Left lobe of liver (tissue), 2 donors: ENCODE measurements at regions not wholly inside any gene's neighbourhood (a gene's known extent, or its start where the extent isn't known, plus 50 kb on each side); places are given as distances from the start of the nearest gene placed in this dataset.

ENCODE experiments used
- ATAC-seq: fragments of 200-7000 bp; cut with Tn5 transposase; one replicate; pipeline ENCODE4 v1.9.1; 2020; ENCODE audit warnings: mild to moderate bottlenecking, moderate library complexity
- DNase-seq: peaks from one replicate; pipeline ENCODE4 v3.0.0-alpha.2; 2020; ENCODE audit warnings: low spot score
- donor health status: DM: no; HTN: no; CAD: no; lungs with moderate emphysema.
- donor health status: DM: no; HTN: yes; CAD: no.

GRCh38 chr2:149972066-149972465, 384.5 kb upstream of the MMADHC start:
- ATAC-seq = no peak
- DNase-seq = no peak

- ATAC-seq (no peak), DNase-seq (no peak)
Measured at GRCh38 chr2:149954981-149955600, 367.5 kb upstream of the MMADHC start.

DNA sequence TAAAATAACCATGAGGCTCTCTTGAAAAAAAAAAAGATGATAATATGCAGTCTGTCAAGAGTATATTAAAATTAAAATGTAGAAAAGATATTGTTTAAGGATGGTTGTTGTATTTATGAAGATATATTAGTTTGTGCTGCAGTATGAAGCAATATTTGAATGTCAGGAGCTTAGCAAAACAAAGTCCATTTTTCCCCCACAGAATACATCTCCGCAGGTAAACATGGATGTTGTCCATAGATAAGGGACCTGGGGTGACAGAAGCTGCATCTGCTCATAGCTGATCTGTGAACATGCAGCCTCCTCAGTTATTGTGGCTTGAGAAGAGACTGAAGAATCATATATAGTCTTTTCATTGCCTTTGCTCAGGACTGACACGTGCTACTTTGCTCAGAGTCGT, 366.1 kb upstream of the MMADHC start:
- DNase-seq (no peak), ATAC-seq (peak; percentile 94)

- no peak for DNase-seq
- ATAC-seq = no peak
Measured at GRCh38 chr2:149931486-149931885, 343.9 kb upstream of the MMADHC start.

DNA sequence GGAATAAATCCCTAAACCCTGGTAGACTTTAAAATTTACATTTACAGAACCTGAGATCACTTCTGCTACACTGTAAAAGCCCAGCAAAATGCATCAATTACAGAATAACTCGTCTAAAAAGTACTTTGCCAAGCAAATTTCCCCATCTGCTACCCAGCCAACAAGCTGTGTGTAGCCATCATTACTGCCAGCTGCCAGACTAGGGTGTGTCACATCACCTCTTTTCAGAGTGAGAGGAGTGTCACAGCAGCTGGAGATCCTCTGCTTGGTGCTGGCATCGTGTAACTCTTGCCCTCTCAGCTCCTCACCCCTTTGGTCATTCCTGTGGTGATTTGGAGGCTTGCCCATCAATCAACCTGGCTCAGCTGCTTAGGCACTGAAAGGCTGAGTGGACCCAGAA, 340.4 kb upstream of the MMADHC start:
- no peak for DNase-seq
- no peak for ATAC-seq

DNA sequence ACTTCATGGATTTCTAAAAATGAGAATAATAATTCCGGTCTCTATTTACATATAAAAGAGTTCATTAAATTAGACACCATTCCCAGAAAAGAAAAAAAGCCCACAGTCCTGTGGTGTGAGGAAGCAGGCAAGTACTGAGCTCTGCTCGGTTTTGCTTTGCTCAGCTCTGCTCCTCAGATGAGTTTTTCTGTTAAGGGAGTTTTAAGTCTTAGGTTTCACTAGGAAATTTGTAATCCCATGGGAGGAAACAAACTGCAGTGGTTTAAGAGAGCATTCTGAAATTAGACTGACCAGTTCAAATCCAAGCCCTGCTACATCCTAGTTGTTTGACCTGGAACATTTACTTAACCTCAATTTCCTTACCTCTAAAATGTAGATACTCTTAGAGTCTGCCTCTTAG, 338.6 kb upstream of the MMADHC start:
- no peak for ATAC-seq
- DNase-seq = no peak

GRCh38 chr2:149924549-149925213, 337.1 kb upstream of the MMADHC start:
- DNase-seq (no peak), ATAC-seq (no peak)

- no peak for DNase-seq
- ATAC-seq = no peak
Measured at GRCh38 chr2:149924028-149924427, 336.5 kb upstream of the MMADHC start.

DNA sequence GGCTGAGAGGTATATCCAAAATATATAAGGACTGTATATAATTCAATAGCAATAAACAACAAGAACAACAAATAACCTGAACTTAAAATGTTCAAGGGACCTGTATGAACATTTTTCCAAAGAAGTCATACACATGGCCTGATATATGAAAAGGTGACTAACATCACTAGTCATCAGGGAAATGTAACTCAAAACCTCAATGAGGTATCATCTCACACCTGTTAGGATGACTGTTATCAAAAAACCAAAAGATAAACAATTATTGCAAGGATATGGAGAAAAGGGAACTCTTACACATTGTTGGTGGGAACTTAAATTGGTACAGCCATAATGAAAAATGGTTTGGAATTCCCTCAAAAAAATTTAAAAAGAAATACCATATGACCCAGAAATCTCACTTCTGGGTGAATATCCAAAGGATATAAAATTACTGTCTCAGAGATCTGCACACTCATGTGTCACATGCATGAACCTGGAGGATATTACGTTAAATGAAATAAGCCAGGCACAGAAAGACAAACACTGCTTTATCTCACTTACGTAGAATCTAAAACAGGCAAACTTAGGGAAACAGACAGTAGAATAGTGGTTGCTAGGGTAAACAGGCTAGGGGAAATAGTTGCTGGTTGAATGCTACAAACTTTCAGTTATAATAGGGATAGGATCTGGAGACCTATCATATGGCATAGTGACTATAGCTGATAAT, 334.5 kb upstream of the MMADHC start:
- ATAC-seq (no peak), DNase-seq (no peak)

GRCh38 chr2:149920389-149920788, 332.8 kb upstream of the MMADHC start:
- ATAC-seq = no peak

DNA sequence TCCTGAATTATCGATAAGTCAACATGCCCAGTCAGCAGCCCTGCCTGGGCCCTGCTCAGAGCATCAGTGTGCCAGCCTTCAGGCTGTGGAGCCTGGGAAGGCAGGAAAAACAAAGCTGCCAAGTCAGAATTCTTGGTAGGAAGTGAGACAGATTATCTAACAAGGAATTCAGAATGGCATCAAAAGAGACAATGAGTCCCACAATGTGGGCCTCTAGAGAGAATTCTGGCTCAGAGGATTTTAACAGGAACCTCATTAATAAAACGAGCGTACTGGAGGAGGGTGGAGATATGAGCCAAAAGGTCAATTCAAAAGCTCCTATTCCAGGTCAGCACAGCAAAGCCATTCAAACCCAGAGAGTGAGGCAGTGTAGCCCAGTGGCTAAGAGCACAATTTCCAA, 327.6 kb upstream of the MMADHC start:
- ATAC-seq (peak; percentile 40), DNase-seq (no peak)

More at GRCh38 chr2:149920389-149920788, 332.8 kb upstream of the MMADHC start:
- no peak for DNase-seq

- DNase-seq = no peak
- peak; percentile 60 for ATAC-seq
Measured at GRCh38 chr2:149908726-149909683, 321.4 kb upstream of the MMADHC start.

DNA sequence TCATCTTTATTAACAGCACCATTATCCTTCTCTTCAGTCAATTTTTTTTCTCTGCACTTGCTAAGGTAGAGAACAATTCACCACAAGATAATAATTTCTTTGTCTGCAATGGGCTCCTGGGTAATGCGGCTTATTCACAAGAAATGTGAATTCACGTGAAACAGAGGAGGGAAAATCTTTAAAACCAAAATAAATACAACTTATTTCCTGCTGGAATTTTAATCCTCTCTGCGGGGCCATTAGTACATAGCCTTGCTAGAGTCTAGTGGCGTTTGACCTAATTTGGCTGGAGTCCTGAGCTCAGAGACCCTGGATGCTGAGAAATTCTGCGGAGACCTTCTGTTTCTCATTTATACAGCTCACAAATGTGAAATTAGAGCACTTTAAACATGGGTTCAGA, 319.3 kb upstream of the MMADHC start:
- no peak for ATAC-seq
- no peak for DNase-seq

GRCh38 chr2:149904352-149905175, 317.0 kb upstream of the MMADHC start:
- ATAC-seq = no peak
- no peak for DNase-seq

DNA sequence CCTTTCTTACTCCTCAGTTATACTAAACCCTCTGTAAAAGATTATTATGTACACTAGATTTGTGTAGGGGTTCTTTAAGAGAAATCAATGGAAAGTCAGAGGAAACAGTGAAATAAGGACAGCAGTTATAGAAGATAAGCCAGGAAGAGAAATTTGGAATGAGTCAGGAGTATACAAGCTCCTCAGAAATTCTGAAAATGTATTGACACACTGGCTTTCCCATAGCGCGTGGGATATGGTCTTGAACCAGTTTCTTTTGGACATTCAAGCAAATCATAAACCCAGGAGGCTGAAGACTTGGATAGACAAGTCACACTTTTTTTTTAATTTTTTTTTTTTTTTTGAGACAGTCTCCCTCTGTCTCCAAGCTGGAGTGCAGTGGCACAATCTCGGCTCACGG, 316.1 kb upstream of the MMADHC start:
- ATAC-seq = no peak

GRCh38 chr2:149902081-149902480, 314.5 kb upstream of the MMADHC start:
- DNase-seq (no peak), ATAC-seq (no peak)

More for the DNA sequence above, 316.1 kb upstream of the MMADHC start:
- DNase-seq = no peak

DNA sequence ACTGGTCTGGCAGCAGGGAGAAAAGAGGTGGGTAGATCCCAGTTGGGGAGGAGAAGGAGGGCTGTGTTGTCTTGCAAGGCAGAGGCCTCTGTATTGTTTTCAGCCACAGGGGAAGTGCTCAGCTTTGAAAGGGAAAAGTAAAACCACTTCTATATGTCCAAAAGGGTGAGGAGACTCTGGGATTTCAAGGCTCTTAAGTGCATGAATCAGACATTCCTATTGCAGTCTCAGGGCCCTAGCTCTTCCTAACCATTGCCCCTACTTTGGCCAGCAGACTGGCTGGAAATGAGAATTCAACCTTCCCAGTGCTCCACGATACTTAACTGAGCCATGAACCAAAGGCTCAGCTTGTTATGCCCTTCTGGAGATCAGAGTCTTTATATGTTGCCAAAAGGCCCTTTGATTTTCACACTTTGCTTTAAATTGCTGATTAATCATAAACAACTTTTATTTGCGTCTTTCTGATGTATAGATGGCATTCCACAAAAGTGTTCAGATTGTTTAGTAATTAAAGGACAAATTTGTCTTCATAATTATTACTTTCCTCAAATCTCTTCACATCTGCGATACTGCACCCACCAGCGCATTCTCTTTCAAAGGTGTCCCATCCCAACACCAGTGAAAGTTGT, 313.8 kb upstream of the MMADHC start:
- ATAC-seq (no peak), DNase-seq (no peak)

DNA sequence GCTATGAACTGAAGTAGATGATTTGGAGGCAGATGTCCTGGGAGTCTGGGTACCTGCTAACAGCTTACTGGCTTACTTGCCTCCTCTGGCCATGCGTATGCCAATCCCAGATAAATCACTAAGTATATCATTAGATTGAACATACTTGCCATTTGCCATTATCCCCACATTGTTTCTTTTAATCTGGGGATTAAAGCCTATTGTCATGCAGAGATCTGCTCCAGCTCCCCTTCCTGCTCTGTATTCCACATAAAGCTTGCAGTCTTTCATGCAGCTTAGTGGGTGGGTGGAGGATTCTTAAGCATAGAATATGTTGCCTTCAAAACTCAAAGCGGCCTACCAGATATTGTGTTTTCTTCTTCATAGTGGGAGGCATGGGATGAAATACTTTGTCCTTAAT, 311.8 kb upstream of the MMADHC start:
- DNase-seq = no peak
- no peak for ATAC-seq

GRCh38 chr2:149894760-149895159, 307.2 kb upstream of the MMADHC start:
- ATAC-seq (no peak), DNase-seq (no peak)

GRCh38 chr2:149894226-149894625, 306.7 kb upstream of the MMADHC start:
- DNase-seq (no peak), ATAC-seq (peak; percentile 92)
